ENCODE measurements at regions not wholly inside any gene's neighbourhood (a gene's known extent, or its start where the extent isn't known, plus 50 kb on each side); places are given as distances from the start of the nearest gene placed in this dataset.
"Not testable (repeated sequence)": the region's sequence is repeated elsewhere in the genome, so short reads cannot be mapped to it uniquely, and the experiment has no call there.

DNA sequence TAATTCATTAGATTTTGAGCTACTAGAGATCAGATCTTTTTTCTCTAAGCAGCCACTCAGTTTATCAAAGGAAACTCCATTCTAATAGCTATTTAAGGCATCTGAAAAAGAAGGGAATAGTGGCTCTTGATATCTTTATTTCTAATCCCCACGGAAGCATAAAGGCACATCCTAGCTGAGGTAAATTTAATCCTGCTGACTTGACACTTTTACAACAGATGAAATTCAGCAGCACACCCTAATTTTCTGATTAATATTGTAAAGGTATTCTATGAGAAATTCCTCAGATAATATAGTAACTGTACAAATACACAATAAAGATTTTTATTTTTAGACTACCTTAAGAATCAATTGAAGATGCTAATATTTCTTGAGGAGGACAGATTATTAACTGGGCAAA is 916.4 kb downstream of the TMTC2 start:
- no peak for DNase-seq (ENCODE audit: extremely low spot score)
- Histone ChIP-seq H3K36me3 (ENCODE audit: insufficient read depth) (no peaks in the 10 kb centered on the region), H3K4me3 (ENCODE audit: low read depth, low read length) (no peak overlapping the region), H3K27ac (ENCODE audit: low read depth) (no peak overlapping the region), H3K4me1 (ENCODE audit: insufficient read depth) (no peaks in the 10 kb centered on the region)
- WGBS, result 66% methylated on average over 1 of the region's 1 CpG

DNA sequence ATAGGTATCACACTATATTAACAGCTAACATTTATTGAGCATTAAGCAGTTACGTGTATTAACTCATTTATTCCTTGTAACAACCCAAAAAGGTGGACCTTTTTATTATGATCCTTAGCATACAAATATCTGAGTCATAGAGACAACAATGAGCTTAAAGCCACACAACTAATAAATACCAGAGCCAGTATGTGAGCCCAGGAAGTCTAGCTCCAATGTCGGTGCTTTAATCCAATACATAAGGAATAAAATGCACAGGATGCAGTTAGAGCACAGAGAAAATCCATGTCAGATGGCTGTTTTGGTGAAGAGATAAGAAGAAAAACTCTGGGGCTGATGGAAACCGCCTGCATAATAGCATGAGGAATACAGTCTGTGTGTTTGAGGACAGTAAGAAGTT is 888.6 kb downstream of the TMTC2 start:
- Histone ChIP-seq H3K27ac (ENCODE audit: low read depth) (no peak overlapping the region), H3K4me1 (ENCODE audit: insufficient read depth) (no peaks in the 10 kb centered on the region), H3K4me3 (ENCODE audit: low read depth, low read length) (no peak overlapping the region), H3K36me3 (ENCODE audit: insufficient read depth) (no peaks in the 10 kb centered on the region)
- DNase-seq (ENCODE audit: extremely low spot score), result no peak
- 61% methylated on average over 3 of the region's 3 CpGs for WGBS

DNA sequence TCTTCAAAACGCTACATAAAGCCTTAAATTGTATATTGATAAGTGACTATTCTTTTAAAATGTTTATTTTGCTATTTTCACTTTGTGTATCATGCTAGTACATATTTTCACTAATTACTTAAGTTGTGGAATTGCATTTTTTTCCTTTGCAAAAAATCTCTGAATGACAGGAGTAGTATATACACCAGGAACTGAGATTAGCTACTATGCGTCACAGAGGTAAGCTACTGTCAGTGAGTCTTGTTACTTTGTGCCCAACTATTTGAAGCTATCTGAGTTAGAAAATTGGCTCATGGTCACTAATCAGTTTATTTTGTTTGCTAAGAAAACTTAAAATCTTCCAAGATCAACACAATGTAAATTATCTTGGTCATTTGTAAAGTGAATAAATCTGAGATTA is 887.4 kb downstream of the TMTC2 start:
- WGBS, result 89% methylated on average over 2 of the region's 2 CpGs
- Histone ChIP-seq H3K36me3 (ENCODE audit: insufficient read depth) (no peaks in the 10 kb centered on the region), H3K27ac (ENCODE audit: low read depth) (no peak overlapping the region), H3K4me1 (ENCODE audit: insufficient read depth) (no peaks in the 10 kb centered on the region), H3K4me3 (ENCODE audit: low read depth, low read length) (no peak overlapping the region)
- no peak for DNase-seq (ENCODE audit: extremely low spot score)

DNA sequence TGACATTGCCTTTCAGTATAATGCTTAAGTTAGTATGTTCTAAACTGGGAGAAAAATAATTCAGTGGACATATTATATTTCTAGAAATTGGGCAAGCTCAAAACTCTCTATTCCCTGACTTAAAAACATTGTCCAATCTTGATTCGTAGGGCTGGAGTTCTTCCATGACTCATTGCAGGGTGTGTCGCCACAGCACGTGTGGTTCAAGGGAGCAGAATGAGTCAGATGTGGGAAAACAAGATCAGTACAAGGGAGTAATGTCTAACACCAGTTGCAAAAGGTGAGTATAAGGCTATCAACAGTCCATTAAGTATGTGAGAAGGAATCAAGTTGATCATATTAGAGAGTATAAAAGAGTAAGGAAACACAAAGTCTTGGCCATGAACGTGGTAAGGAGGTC is 887.0 kb downstream of the TMTC2 start:
- Histone ChIP-seq H3K36me3 (ENCODE audit: insufficient read depth) (no peaks in the 10 kb centered on the region), H3K27ac (ENCODE audit: low read depth) (no peak overlapping the region), H3K4me3 (ENCODE audit: low read depth, low read length) (no peak overlapping the region), H3K4me1 (ENCODE audit: insufficient read depth) (no peaks in the 10 kb centered on the region)
- no peak for DNase-seq (ENCODE audit: extremely low spot score)
- 58% methylated on average over 4 of the region's 4 CpGs for WGBS

DNA sequence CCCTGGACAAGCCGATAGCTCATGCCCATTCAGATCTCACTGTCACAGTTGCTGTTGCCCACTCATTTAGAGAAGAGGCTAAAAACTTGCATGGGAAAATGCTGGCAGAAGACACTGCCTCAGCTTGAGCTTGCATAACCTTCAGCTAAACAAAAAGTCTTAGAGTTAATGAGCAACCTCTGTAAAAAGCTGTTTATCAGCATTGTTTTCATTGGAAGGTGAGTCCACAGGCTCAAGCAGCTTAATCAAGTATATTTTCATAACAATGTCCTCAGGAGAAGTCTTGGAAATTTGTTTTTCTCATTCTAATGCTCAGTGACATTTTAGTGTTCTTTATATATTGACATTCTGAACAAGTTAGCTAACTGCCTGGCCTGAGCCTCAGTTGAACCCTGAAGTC is 872.9 kb downstream of the TMTC2 start:
- no peak overlapping the region for H3K27ac ChIP-seq (ENCODE audit: low read depth)
- WGBS, result 89% methylated on average over 1 of the region's 1 CpG
- no peaks in the 10 kb centered on the region for H3K36me3 ChIP-seq (ENCODE audit: insufficient read depth)
- DNase-seq (ENCODE audit: extremely low spot score), result no peak
- no peak overlapping the region for H3K4me3 ChIP-seq (ENCODE audit: low read depth, low read length)
- no peaks in the 10 kb centered on the region for H3K4me1 ChIP-seq (ENCODE audit: insufficient read depth)

DNA sequence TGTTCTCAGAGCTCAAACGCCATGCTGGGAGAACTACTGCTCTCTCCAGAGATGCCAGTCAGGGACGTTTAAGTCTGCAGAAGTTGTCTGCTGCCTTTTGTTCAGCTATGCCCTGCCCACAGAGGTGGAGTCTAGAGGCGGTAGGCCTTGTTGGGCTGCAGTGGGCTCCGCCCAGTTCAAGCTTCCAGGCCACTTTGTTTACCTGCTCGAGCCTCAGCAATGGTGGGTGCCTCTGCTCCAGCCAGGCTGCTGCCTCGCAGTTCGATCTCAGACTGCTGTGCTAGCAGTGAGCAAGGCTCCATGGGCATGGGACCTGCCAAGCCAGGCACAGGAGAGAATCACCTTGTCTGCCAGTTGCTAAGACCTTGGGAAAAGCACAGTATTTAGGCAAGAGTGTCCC is 869.3 kb downstream of the TMTC2 start:
- not testable (repeated sequence) for H3K27ac ChIP-seq (ENCODE audit: low read depth); H3K36me3 ChIP-seq (ENCODE audit: insufficient read depth); H3K4me1 ChIP-seq (ENCODE audit: insufficient read depth); DNase-seq (ENCODE audit: extremely low spot score); H3K4me3 ChIP-seq (ENCODE audit: low read depth, low read length)
- WGBS, result 86% methylated on average over 7 of the region's 7 CpGs

DNA sequence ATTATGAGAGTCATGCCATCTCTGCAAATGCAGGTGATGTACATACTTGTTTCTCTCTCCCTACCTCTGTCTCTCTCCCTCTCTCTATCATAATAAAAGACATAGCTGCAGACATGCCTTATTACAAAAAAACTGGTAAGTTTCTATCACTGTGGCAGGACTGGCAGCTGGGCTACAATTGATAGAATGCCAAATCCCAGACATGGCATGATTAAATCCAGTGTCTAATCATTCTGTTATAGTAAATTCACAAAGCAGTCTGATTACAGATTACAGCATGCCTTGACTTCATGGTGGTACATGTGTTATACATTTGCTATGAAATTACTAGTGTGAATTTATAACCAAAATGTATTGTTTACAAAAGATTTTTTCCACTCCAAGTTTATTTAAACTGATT is 854.7 kb downstream of the TMTC2 start:
- no peak overlapping the region for H3K27ac ChIP-seq (ENCODE audit: low read depth)
- H3K4me3 ChIP-seq (ENCODE audit: low read depth, low read length), result no peak overlapping the region
- DNase-seq (ENCODE audit: extremely low spot score), result no peak
- no peaks in the 10 kb centered on the region for H3K4me1 ChIP-seq (ENCODE audit: insufficient read depth)
- H3K36me3 ChIP-seq (ENCODE audit: insufficient read depth), result no peaks in the 10 kb centered on the region

DNA sequence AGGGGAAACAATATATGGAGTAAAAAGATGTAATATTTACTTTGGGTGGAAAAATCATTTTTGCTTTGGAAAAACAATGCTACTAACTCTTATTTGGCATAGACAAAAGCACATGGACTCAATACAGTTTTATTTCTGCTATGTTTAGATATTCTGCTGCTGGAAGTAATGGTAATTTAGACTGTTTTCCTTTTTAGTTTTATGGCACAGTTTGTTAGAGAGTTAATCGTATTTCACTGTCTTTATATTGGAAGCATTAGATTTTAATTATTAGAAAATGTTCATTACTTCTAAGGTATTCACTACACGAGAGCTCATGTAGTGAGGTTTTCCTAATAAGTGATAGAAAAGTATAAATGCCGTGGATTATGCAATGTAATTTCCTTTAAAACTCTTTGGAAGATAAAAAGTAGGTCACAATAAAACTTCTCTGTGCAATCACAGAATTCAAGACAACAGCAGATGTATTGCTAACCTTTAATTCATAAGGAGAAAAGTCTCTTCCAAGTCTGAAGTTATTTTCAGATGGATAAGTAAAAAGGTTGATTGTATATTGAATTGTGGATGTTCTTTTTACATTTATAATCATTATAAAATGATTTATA is 851.8 kb downstream of the TMTC2 start:
- 42% methylated on average over 3 of the region's 3 CpGs for WGBS

DNA sequence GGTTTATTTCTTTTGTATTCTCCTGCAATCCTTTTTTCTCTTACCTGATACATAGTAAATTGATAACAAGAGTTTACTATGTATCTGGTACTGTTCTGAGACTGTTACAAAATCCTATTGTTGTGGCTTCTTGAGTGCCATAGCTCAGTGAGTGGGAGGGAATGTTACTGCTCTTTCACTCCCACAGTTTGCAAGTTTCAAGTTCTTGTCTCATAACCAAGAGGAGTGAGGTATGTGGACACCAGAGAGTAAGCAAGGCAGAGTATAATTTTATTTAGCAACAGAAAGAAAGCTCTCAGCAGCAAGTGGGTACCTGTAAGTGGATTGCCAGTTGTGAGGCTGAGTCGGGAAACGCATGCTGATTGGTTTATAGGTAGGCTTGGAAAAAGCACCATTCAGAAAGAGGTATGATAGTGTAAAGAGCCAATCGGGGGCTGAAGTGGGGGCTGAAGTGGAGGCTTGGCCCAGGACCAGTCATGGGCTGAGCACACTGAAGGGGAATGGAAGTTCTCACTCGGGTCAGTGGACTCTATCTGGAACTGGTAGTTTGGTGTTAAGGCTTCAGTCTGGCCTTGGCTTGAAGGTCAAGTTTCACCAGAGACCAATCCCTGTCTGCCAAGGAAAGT is 850.8 kb downstream of the TMTC2 start:
- H3K4me1 ChIP-seq (ENCODE audit: insufficient read depth), result no peaks in the 10 kb centered on the region
- DNase-seq (ENCODE audit: extremely low spot score), result no peak
- WGBS, result 65% methylated on average over 4 of the region's 4 CpGs
- H3K36me3 ChIP-seq (ENCODE audit: insufficient read depth), result no peaks in the 10 kb centered on the region
- no peak overlapping the region for H3K4me3 ChIP-seq (ENCODE audit: low read depth, low read length)
- H3K27ac ChIP-seq (ENCODE audit: low read depth), result no peak overlapping the region

More for the DNA sequence above, 851.8 kb downstream of the TMTC2 start:
- Histone ChIP-seq H3K4me3 (ENCODE audit: low read depth, low read length) (no peak overlapping the region), H3K4me1 (ENCODE audit: insufficient read depth) (no peaks in the 10 kb centered on the region), H3K27ac (ENCODE audit: low read depth) (no peak overlapping the region), H3K36me3 (ENCODE audit: insufficient read depth) (no peaks in the 10 kb centered on the region)
- DNase-seq (ENCODE audit: extremely low spot score), result no peak

DNA sequence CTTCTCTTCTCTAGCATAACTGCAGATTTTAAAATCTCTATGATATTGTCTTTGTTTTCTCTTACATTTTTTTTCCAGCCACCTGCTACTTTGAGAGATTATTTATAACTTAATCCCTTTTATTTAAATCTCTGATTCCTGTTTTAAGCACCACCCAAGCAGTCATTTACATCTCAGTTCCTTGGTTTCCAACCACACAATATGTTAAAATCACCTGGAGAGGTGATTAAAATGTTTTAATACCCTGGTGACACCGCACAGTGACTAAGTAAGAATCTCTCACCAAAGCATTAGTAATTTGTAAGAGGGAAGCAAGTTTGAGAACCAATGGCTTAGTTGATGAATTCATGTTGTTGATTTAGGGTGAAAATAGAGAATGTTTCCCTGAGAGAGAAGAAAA is 849.8 kb downstream of the TMTC2 start:
- 98% methylated on average over 1 of the region's 1 CpG for WGBS
- Histone ChIP-seq H3K4me1 (ENCODE audit: insufficient read depth) (no peaks in the 10 kb centered on the region), H3K27ac (ENCODE audit: low read depth) (no peak overlapping the region), H3K4me3 (ENCODE audit: low read depth, low read length) (no peak overlapping the region), H3K36me3 (ENCODE audit: insufficient read depth) (no peaks in the 10 kb centered on the region)
- no peak for DNase-seq (ENCODE audit: extremely low spot score)

DNA sequence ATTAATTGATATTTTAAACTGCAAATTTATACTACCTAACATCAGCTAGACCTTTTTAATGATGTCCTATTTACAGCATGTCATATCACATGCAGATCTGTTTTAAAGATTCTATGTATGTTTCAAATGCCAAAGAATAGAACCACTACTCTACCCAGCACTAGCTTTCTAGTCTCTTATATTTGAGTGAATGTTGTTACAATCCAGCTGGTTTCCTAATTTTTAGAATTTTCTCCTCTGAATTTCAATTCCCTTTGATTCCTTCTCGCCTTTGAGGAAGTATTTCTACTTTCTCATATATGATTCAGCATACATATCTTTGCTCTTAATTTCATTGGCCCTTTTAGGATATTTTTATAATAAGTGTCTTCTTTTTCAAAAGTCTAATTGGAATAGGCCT is 841.9 kb downstream of the TMTC2 start:
- Histone ChIP-seq H3K36me3 (ENCODE audit: insufficient read depth) (no peaks in the 10 kb centered on the region), H3K4me3 (ENCODE audit: low read depth, low read length) (no peak overlapping the region), H3K27ac (ENCODE audit: low read depth) (no peak overlapping the region), H3K4me1 (ENCODE audit: insufficient read depth) (no peaks in the 10 kb centered on the region)
- no peak for DNase-seq (ENCODE audit: extremely low spot score)
- WGBS, result 85% methylated on average over 1 of the region's 1 CpG

DNA sequence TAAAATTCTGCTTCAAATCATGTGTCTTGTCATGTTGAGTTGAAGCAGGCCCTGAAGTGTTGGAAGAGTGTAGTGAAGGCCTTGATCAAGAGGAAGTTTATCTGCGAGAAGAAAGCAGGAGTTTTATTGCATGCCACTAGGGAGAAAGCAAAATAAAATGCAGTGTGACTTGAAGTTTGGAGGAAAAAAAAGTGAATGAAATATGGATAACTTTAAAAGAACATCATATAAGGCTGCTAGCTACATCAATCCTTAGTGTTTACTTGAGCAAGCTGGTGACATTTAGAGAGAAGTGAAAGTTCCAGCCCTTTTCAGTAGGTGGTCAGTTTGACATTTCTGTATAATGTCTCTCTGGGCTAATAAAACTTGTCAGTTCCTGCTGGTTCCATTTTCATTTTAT is 841.1 kb downstream of the TMTC2 start:
- DNase-seq (ENCODE audit: extremely low spot score), result no peak
- 25% methylated on average over 1 of the region's 1 CpG for WGBS
- Histone ChIP-seq H3K4me1 (ENCODE audit: insufficient read depth) (no peaks in the 10 kb centered on the region), H3K36me3 (ENCODE audit: insufficient read depth) (no peaks in the 10 kb centered on the region), H3K27ac (ENCODE audit: low read depth) (no peak overlapping the region), H3K4me3 (ENCODE audit: low read depth, low read length) (no peak overlapping the region)

DNA sequence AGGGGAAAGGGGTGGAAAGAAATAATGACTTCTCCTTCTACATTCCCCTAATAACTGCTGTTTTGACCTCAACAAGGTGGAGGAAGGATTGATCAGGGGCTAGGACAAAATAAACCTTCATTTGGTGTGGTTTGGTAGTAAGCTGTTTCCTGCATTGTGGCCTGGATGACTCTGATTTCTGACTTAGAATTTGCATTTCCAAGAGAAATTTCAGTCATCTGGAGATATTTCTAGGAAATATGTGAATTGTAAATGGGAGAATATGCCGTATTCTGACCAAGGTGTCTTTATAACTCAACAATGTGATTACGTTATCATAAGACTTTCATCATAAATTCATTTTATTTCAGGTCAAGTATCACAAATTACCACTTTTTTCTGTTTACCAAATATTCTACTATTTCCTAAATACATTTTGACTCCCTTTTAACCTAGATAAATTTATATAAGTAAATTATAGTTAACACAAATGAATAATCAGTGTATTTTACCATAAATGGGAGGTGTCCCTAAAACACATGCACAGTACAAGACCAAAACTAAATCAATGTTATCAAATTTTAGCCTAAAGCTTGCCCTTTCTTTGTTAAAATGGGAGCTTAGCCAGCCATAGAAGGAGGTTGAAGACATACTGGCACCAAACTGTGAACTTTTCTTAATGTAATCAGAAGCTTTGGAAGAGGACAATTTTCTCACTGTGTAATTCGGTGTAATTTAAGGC is 828.8 kb downstream of the TMTC2 start:
- WGBS, result 96% methylated on average over 3 of the region's 3 CpGs
- no peak for DNase-seq (ENCODE audit: extremely low spot score)
- no peak overlapping the region for H3K4me3 ChIP-seq (ENCODE audit: low read depth, low read length)

DNA sequence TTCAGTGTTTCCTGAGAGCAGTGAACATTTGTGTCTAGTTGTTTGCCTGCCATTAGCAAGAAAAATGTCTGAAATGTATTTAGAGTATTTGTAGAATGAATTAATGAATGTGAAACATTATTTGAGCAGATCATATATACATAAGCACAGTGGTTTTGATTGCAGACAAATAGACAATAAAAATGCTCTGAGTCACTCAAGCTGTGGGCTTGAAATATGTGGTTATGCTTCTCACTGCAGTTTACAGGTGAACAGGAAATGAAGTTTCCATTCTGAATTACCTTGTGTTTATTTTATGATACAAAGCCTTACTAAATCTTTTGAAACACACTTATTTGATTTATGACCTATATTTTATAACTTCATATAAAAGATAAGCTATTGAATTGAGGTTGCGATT is 827.7 kb downstream of the TMTC2 start:
- Histone ChIP-seq H3K4me3 (ENCODE audit: low read depth, low read length) (no peak overlapping the region), H3K4me1 (ENCODE audit: insufficient read depth) (no peaks in the 10 kb centered on the region), H3K27ac (ENCODE audit: low read depth) (no peak overlapping the region), H3K36me3 (ENCODE audit: insufficient read depth) (no peaks in the 10 kb centered on the region)
- DNase-seq (ENCODE audit: extremely low spot score), result no peak
- 88% methylated on average over 1 of the region's 1 CpG for WGBS

More for the DNA sequence above, 828.8 kb downstream of the TMTC2 start:
- no peak overlapping the region for H3K27ac ChIP-seq (ENCODE audit: low read depth)
- H3K36me3 ChIP-seq (ENCODE audit: insufficient read depth), result no peaks in the 10 kb centered on the region
- no peaks in the 10 kb centered on the region for H3K4me1 ChIP-seq (ENCODE audit: insufficient read depth)
